Esophagus squamous epithelium (tissue), 4 donors: ENCODE measurements at regions not wholly inside any gene's neighbourhood (a gene's known extent, or its start where the extent isn't known, plus 50 kb on each side); places are given as distances from the start of the nearest gene placed in this dataset.

Experiments
- POLR2A ChIP-seq, 4 donors: fragments of 450-650 bp; IDR thresholded peaks; one replicate each; pipeline ENCODE4 v1.6.1; 2017; ENCODE audit warnings: antibody characterized with exemption in 4 of 4, mild to moderate bottlenecking in 4 of 4, moderate library complexity in 3 of 4
- TF ChIP-seq, protein P1 (sequence below), 6 experiments: fragments of 450-650 bp in 4 of 6; fragments of 200-600 bp in 2 of 6; sonication (generic) in 2 of 6; IDR thresholded peaks; one replicate each; pipeline ENCODE4 v1.5.1; 2016 to 2019; ENCODE audit warnings: antibody characterized with exemption in 6 of 6, mild to moderate bottlenecking in 4 of 6, moderate library complexity in 4 of 6

DNA sequence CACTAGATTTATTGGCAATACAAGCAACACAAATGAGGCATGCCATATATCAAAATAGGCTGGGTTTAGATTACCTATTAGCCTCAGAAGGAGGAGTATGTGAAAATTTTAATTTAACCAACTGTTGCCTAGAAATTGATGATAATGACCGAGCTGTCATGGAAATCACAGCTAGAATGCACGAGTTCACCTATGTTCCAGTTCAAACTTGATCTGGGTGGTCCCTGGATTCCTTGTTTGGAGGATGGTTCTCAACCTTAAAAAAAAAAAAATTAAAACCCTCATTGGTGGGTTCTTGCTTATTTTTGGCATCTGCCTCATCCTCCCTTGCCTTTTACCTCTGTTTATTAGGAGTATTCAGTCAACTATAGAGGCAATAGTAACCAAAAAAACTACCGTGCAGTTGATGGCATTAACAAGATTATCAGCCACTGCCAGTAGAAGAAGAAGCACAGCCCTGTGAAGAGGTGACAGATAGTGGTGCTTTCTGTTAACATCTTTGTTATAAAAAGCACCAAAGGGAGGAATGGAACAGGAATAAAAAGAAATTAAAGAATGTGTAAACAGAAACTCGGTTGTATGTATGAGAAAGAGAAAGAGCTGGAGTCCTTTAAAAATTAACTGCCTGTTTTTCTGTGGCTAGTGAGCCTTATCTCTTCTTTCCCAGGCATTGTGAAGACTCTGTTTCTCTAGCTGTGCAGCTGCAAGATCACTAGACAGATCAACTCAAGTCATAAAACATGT is 106.4 kb downstream of the ZNF429 start:
- TF ChIP-seq, protein P1, sequence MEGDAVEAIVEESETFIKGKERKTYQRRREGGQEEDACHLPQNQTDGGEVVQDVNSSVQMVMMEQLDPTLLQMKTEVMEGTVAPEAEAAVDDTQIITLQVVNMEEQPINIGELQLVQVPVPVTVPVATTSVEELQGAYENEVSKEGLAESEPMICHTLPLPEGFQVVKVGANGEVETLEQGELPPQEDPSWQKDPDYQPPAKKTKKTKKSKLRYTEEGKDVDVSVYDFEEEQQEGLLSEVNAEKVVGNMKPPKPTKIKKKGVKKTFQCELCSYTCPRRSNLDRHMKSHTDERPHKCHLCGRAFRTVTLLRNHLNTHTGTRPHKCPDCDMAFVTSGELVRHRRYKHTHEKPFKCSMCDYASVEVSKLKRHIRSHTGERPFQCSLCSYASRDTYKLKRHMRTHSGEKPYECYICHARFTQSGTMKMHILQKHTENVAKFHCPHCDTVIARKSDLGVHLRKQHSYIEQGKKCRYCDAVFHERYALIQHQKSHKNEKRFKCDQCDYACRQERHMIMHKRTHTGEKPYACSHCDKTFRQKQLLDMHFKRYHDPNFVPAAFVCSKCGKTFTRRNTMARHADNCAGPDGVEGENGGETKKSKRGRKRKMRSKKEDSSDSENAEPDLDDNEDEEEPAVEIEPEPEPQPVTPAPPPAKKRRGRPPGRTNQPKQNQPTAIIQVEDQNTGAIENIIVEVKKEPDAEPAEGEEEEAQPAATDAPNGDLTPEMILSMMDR (IDR thresholded peaks at IDR 0.05) = no peak
- TF ChIP-seq POLR2A (IDR thresholded peaks at IDR 0.05) = no peak
